ENCODE measurements at regions not wholly inside any gene's neighbourhood (a gene's known extent, or its start where the extent isn't known, plus 50 kb on each side); places are given as distances from the start of the nearest gene placed in this dataset.
"Not testable (repeated sequence)": the region's sequence is repeated elsewhere in the genome, so short reads cannot be mapped to it uniquely, and the experiment has no call there.

GRCh38 chr2:2730301-2730833 is 399.3 kb upstream of the MYT1L start:
- no peak for DNase-seq

DNA sequence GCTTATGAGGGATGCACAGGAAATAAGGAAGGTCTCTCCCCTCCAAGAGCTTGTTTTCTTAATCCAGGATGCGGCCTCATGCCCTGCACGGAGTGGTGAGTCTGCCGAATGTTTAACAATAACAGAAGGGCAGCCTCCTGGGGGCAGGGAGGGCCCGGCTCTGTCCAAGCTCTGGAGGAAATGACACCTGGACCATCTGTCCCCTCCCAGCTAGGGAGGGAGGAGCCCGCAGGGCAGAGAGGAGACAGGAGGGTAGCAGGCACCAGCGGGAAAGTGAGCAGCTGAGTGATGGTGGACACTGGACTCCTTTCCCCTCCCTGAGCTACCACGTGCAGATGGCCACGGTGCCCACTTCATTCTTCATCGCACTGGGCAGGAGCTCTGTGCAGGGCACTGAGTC is 398.2 kb upstream of the MYT1L start:
- DNase-seq: no peak

DNA sequence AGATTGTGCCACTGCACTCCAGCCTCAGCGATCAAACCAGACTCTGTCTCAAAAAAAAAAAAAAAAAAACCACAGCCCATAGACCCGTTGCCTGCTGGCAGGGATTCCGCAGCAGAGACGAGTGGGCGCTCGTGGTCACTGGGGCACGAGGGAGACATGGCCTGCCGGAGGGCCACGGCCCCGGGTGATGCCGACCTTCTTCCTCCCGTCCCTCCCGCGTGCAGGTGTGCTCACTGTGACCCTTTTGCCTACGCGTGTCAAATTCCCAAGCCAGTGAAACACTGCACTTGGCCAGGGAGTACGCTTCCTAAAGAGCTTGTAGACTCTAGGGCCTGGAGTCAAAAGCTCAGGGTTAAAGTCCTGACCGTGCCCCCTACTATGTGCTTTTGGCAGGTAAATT is 397.6 kb upstream of the MYT1L start:
- no peak for DNase-seq

DNA sequence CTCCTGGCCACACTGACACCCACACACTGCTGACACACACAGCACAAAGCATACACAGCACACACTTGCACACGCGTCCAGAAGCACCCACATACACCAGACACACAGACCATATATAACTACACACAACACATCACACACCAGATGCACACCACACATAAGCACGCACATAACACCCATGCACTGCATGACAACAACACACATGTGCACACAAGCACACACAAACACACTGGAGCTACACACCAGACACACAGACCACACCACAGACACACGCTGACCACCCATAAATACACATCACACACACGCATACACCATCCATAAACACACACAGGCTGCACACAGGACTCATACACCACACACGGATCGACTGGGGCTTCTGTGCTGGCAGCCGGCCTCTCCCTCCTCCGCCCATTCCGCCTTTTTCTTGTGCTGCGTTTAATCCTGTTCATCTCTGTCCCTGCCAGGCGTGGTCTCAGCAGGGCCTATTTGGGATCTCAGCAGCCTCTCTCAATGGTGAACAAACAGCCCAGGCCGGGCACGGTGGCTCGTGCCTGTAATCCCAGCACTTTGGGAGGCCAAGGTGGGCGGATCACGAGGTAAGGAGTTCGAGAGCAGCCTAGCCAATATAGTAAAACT is 396.9 kb upstream of the MYT1L start:
- DNase-seq: no peak

DNA sequence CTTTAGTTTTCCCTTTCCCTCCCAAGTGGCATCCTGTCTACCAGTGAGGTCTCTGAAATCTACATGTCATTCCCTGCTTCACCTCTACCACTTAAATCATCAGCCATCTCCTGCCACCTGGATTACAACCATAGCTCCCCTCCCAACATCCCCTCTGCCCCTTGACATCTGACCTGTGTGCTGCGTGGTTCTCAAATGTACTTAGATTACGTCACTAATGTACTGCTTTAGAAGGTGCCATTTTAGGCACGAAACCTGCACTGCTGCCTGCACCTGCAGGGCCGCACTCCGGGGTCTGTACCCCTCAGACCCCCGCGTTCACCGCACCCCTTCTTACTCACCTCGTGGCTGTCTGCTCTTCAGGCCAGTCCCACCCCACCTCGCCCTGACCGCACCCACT is 395.1 kb upstream of the MYT1L start:
- DNase-seq: no peak

GRCh38 chr2:2723064-2723463 is 392.0 kb upstream of the MYT1L start:
- DNase-seq: no peak

DNA sequence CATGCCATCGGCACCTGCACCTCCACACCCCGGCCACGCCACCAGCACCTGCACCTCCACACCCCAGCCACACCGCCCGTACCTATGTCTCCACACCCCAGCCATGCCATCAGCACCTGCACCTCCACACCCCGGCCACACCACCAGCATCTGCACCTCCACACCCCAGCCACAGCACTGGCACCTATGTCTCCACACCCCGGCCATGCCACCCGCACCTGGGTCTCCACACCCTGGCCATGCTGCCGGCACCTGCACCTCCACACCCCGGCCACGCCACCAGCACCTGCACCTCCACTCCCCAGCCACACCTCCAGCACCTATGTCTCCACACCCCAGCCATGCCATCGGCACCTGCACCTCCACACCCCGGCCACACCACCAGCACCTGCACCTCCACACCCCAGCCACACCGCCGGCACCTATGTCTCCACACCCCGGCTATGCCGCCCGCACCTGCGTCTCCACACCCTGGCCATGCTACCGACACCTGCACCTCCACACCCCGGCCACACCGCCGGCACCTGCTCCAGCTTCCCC is 390.3 kb upstream of the MYT1L start:
- no peak for DNase-seq

DNA sequence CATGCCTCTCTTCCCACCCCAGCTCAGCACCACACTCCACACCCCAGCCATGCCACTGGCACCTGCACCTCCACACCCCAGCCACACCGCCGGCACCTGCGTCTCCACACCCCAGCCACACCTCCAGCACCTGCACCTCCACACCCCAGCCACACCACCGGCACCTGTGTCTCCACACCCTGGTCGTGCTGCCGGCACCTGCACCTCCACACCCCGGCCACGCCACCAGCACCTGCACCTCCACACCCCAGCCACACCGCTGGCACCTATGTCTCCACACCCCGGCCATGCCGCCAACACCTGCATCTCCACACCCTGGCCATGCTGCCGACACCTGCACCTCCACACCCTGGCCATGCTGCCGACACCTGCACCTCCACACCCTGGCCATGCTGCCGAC is 389.7 kb upstream of the MYT1L start:
- DNase-seq: not testable (repeated sequence)

DNA sequence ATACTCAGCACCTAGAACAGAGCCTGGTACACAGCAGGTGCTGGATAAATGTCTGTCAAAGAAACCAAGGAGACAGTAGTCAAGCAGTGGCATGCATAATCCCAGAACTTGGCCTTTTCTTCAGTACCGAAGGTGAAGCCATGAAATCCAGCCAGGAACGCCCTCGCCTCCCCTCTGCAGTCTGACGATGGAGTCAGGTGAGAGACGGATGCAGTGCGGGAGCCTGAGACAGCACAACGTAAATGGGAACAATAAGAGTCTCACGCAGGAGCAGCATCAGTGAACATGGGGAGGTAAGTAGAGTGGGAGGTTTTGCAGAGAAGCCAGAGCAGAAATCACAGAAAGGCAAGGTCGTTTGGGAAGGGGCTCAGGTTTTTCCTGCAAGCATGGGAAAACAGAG is 389.3 kb upstream of the MYT1L start:
- DNase-seq: no peak

DNA sequence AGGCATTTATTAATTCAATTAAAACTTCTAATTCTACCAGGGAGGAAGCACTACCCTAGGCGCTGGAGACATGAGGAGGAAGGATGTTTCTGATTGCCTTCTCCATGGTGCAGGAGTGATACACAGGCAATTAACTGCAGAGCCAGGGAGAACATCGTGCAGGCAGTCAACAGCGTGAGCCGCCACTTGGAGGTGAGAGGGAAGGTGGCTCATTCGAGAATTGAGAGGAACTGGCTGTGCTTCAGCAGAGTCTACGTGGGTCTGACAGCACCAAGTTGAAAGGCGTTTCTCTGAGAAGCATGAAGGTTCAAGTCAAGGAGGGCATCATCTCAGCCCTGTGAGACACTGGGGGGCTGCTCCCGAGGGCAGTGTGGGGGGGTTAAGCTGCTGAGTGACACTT is 388.7 kb upstream of the MYT1L start:
- no peak for DNase-seq

- DNase-seq: no peak
These were observed 387.9 kb upstream of the MYT1L start for GRCh38 chr2:2719015-2719414.

- no peak for DNase-seq
These were observed 386.3 kb upstream of the MYT1L start for GRCh38 chr2:2717406-2717805.

DNA sequence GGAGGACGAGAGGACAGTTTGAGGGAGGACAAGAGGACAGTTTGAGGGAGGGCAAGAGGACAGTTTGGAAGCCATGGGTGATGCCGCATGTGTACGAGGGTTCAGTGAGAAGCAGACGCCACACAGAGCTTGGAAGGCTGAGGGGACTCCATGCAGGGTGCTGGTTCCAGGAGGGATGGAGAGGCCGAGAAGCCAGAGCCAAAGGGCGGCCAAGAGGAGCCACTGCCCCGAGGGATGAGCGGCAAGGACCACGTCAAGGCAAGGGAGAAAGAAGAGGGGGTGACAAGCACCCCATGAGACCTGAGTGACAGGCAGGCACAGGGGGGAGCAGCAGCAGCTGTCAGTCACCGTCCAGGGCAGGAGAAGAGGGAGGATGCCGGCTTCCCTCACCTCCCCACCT is 385.7 kb upstream of the MYT1L start:
- no peak for DNase-seq

- DNase-seq: no peak
These were observed 384.2 kb upstream of the MYT1L start for GRCh38 chr2:2715036-2715818.

DNA sequence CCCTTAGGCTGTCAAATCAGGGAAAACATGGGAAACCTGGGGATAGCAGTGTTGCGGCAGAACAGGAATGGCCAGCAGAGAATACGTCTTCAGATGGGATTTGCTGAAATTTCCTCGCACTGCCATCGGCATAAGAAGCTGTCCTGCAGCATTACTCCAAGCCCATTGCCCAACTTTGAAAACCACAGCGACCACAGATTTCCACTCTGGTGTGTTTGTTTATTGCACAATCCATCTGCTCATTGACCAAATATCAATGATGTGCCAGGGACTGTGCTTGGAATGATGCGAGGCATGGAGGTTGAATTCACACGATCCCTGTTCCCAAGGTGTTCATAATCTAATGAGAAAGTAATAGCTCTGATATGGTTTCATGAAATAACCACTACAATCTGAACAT is 383.3 kb upstream of the MYT1L start:
- no peak for DNase-seq

- no peak for DNase-seq
These were observed 378.3 kb upstream of the MYT1L start for GRCh38 chr2:2709431-2709770.

- no peak for DNase-seq
These were observed 377.7 kb upstream of the MYT1L start for GRCh38 chr2:2708575-2709430.

DNA sequence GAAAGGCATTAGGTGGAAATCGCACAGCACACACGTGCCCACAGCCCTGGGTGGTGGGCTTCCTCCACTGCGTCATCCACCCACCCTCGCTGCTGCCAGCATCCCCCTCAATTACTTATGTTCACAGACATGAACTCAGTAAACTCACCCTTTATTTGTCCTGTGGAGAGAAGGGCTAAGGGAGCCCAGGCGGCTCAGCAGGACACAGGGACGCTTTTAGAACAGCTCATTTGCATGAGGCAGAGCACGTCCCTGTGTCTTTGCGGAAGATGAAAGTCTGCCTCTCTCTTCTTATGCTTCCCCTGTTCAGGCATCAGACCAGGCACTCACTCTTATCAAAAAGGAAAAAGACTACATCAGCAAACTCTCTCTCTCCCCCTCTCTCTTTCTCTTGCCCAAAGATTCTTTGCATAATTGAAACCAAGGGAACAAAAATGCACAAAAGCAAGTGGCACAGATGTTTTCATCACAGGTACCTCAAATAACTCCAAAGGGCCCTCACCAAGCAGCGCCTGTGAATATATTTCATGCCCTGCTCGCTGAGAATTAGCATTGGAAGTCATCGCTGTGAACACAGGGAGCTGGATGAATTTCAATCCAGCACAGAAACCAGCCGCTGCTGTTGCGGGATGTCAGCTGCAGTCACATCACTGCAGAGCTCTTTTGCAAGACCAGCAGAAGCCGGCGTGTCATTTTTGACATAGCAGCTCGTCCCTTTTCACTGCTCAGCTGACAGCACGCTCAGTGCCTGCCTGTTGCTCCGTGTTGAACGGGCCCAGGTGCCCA is 376.3 kb upstream of the MYT1L start:
- DNase-seq: no peak

DNA sequence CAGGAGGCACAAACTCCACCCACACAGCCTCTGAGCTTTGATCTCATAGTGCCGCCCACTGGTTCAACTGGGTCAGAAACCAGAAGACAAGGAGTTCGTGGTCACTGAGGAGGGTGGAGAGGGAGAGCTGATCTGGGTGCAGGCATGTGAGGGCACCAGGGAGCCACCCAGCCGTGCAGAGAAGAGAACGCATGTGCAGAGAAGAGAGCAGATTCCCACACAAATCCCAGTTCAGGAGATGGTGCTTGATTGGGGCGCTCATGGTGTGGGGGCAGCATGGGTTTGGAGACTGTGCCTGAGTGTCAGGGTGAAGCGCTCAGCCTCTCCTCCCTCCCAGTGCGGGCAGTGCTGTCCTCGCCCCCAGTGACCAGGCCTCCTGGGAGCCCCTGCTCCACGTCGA is 375.2 kb upstream of the MYT1L start:
- no peak for DNase-seq

DNA sequence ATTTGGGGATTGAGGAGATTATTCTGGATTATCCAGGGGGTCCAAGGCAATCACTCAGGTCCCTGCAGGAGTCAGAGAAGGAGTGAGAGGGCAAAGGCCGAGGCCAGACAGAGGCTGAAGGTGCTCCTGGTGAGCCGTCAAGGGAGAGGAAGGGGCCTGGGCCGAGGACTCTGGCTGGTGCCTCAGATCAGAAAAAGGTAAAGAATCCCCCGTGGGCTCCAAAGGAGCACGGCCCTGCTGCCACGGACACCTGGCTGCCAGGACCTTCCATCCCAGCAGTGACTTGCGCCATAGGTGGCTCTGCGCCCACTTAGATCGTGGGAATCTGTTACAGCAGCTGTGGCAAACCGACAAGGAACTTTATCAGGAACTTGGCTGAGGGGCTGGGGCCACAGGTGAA is 374.8 kb upstream of the MYT1L start:
- no peak for DNase-seq

DNA sequence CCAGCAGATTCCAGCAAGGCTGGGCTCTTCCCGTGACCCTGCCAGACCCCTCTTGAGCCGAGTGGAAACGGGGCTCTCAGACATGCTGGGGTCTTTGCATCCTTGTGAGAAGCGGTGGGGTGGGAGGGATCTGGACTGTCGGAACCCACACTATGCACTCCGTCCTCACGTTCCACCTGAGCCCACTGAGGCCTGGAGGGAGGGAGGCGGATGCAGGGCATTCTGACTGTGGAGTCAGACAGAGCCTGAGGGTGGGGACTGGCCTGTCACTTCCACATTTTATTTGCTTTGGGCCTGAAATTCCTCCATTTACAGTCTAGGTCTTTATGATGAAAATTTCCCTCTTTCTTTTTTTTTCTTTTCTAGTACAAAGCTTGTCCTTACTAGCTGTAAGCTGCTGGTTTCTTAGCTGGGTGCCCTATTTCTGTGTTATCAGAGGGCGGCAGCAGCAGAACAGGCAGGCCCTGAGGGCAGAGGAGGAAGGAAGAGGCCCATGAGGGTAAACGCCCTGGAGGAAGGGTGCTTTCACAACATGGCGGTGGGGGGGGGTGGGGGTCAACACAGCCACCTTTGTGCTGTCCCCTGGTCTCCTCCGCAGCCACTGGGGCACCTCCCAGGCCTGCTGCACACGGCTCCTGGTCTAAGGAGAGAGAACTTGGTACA is 373.5 kb upstream of the MYT1L start:
- no peak for DNase-seq
